ENCODE measurements at regions not wholly inside any gene's neighbourhood (a gene's known extent, or its start where the extent isn't known, plus 50 kb on each side); places are given as distances from the start of the nearest gene placed in this dataset.

GRCh38 chr2:160582490-160583145 lies 89.0 kb upstream of the RBMS1 start:
- Mint-ChIP-seq H3K4me3 (no peak overlapping the region), H3K9me3 (no peaks in the 10 kb centered on the region), H3K27me3 (no peaks in the 10 kb centered on the region), H3K27ac (no peak overlapping the region), H3K4me1 (ENCODE audit: low read depth) (peaks cover 17% of the 10 kb centered on the region), H3K36me3 (ENCODE audit: low read depth) (no peaks in the 10 kb centered on the region)
- ATAC-seq (ENCODE audit: poor library complexity): no peak
- DNase-seq: no peak
- Histone ChIP-seq H3K27me3 (ENCODE audit: control insufficient read depth in 1 of 2, insufficient read depth in 2 of 2, low read length in 2 of 2) (no peaks in the 10 kb centered on the region), H3K9me3 (ENCODE audit: control insufficient read depth in 1 of 2, insufficient read depth in 1 of 2, low read length in 2 of 2) (no peaks in the 10 kb centered on the region), H3K36me3 (ENCODE audit: insufficient read depth, low read length) (no peaks in the 10 kb centered on the region), H3K4me1 (ENCODE audit: insufficient read depth, low read length) (peaks cover 5% of the 10 kb centered on the region), H3K4me3 (ENCODE audit: low read length) (no peak overlapping the region), H3K27ac (ENCODE audit: low read depth in 1 of 2, low read length in 2 of 2) (no peak overlapping the region)
- TF ChIP-seq CTCF (IDR thresholded peaks at IDR 0.05): no peak
- ChIA-PET CTCF (no interaction called here), POLR2A (interaction anchor here (0.6 to 1.5 kb wide), 2 partner anchors 9 to 19 kb away, joined by 3 to 4 read pairs; no protein-coding TSS in a partner anchor)
- intact Hi-C loops (cut with DNase I, micrococcal nuclease): no loop called here

- peaks cover 17% of the 10 kb centered on the region for H3K4me1 Mint-ChIP-seq (ENCODE audit: low read depth)
Measured at GRCh38 chr2:160583146-160583535, 89.5 kb upstream of the RBMS1 start.

GRCh38 chr2:160583813-160584537 lies 90.4 kb upstream of the RBMS1 start:
- H3K36me3 Mint-ChIP-seq (ENCODE audit: low read depth): no peaks in the 10 kb centered on the region
- no peak overlapping the region for H3K27ac Mint-ChIP-seq
- no peaks in the 10 kb centered on the region for H3K36me3 ChIP-seq (ENCODE audit: insufficient read depth, low read length)
- H3K4me3 ChIP-seq (ENCODE audit: low read length): no peak overlapping the region
- no peak overlapping the region for H3K27ac ChIP-seq (ENCODE audit: low read depth in 1 of 2, low read length in 2 of 2)
- H3K27me3 ChIP-seq (ENCODE audit: control insufficient read depth in 1 of 2, insufficient read depth in 2 of 2, low read length in 2 of 2): no peaks in the 10 kb centered on the region
- POLR2A ChIA-PET: no interaction called here
- no peak for DNase-seq
- no peak overlapping the region for H3K4me3 Mint-ChIP-seq
- no peak for TF ChIP-seq CTCF (IDR thresholded peaks at IDR 0.05)
- no peaks in the 10 kb centered on the region for H3K9me3 Mint-ChIP-seq
- intact Hi-C loops (cut with DNase I, micrococcal nuclease): no loop called here
- no peaks in the 10 kb centered on the region for H3K9me3 ChIP-seq (ENCODE audit: control insufficient read depth in 1 of 2, insufficient read depth in 1 of 2, low read length in 2 of 2)
- peaks cover 5% of the 10 kb centered on the region for H3K4me1 ChIP-seq (ENCODE audit: insufficient read depth, low read length)
- CTCF ChIA-PET: no interaction called here
- peaks cover 17% of the 10 kb centered on the region for H3K4me1 Mint-ChIP-seq (ENCODE audit: low read depth)
- ATAC-seq (ENCODE audit: poor library complexity): no peak
- no peaks in the 10 kb centered on the region for H3K27me3 Mint-ChIP-seq

More at GRCh38 chr2:160583146-160583535, 89.5 kb upstream of the RBMS1 start:
- no peak for ATAC-seq (ENCODE audit: poor library complexity)
- peaks cover 5% of the 10 kb centered on the region for H3K4me1 ChIP-seq (ENCODE audit: insufficient read depth, low read length)
- intact Hi-C loops (cut with DNase I, micrococcal nuclease): no loop called here
- Mint-ChIP-seq H3K27ac (no peak overlapping the region), H3K27me3 (no peaks in the 10 kb centered on the region), H3K4me3 (no peak overlapping the region), H3K36me3 (ENCODE audit: low read depth) (no peaks in the 10 kb centered on the region), H3K9me3 (no peaks in the 10 kb centered on the region)
- no peak overlapping the region for H3K27ac ChIP-seq (ENCODE audit: low read depth in 1 of 2, low read length in 2 of 2)
- CTCF ChIA-PET: no interaction called here
- no peaks in the 10 kb centered on the region for H3K36me3 ChIP-seq (ENCODE audit: insufficient read depth, low read length)
- no peaks in the 10 kb centered on the region for H3K27me3 ChIP-seq (ENCODE audit: control insufficient read depth in 1 of 2, insufficient read depth in 2 of 2, low read length in 2 of 2)
- TF ChIP-seq CTCF (IDR thresholded peaks at IDR 0.05): no peak
- POLR2A ChIA-PET: interaction anchor here (0.6 to 1.5 kb wide), 2 partner anchors 9 to 19 kb away, joined by 3 to 4 read pairs; no protein-coding TSS in a partner anchor
- no peak for DNase-seq
- no peaks in the 10 kb centered on the region for H3K9me3 ChIP-seq (ENCODE audit: control insufficient read depth in 1 of 2, insufficient read depth in 1 of 2, low read length in 2 of 2)
- H3K4me3 ChIP-seq (ENCODE audit: low read length): no peak overlapping the region
